H1 (cell line): ENCODE measurements at regions not wholly inside any gene's neighbourhood (a gene's known extent, or its start where the extent isn't known, plus 50 kb on each side); places are given as distances from the start of the nearest gene placed in this dataset.

Source experiments
- CTCF ChIA-PET: fragments of 300-600 bp; sonication (Branson Sonifier 250); formaldehyde crosslinking; loops from one replicate; lab custom pipeline; 2021; ENCODE audit not compliant: partially characterized antibody; lab: Charles Lee
- POLR2A ChIA-PET: fragments of 300-600 bp; sonication (Branson Sonifier 250); formaldehyde crosslinking; loops from one replicate; lab custom pipeline; 2021; ENCODE audit warnings: inconsistent platforms; ENCODE audit not compliant: partially characterized antibody; lab: Charles Lee
- DNase-seq, 2 experiments: peaks; one replicate each; pipeline versions ENCODE4 v3.0.0 to v3.0.0-alpha.2; 2010 to 2022; ENCODE audit warnings: low spot score in 2 of 2, low read depth in 1 of 2, mixed read lengths in 1 of 2
- FAIRE-seq: peaks from 2 replicates; lab custom pipeline; 2011; peaks lifted over from hg19 to GRCh38; lab: Jason Lieb, UNC
- H2AFZ ChIP-seq: 2 replicates; pipeline ENCODE4 v1.8.1; 2012; ENCODE audit warnings: low read length, inconsistent platforms
- H2AK5ac ChIP-seq: 2 replicates; pipeline ENCODE4 v1.6.1; 2013; ENCODE audit warnings: low read depth, low read length
- H2BK120ac ChIP-seq: replicated peaks from 2 replicates; pipeline ENCODE3; 2013; ENCODE audit warnings: low read depth, low read length, inconsistent platforms
- H2BK12ac ChIP-seq: 2 replicates; pipeline ENCODE4 v1.6.1; 2013; ENCODE audit warnings: low read depth, low read length
- H2BK15ac ChIP-seq: 2 replicates; pipeline ENCODE4 v1.6.1; 2013; ENCODE audit warnings: low read length
- H2BK20ac ChIP-seq: 2 replicates; pipeline ENCODE4 v1.6.1; 2013; ENCODE audit warnings: low read length
- H2BK5ac ChIP-seq: 2 replicates; pipeline ENCODE4 v1.6.1; 2013; ENCODE audit warnings: low read depth, low read length
- H3K14ac ChIP-seq: 2 replicates; pipeline ENCODE4 v1.6.1; 2013; ENCODE audit warnings: inconsistent platforms; ENCODE audit not compliant: insufficient read length
- H3K18ac ChIP-seq: 2 replicates; pipeline ENCODE4 v1.6.1; 2013; ENCODE audit warnings: low read length; ENCODE audit errors: extremely low read depth
- H3K23ac ChIP-seq: 2 replicates; pipeline ENCODE4 v1.6.1; 2013; ENCODE audit warnings: inconsistent platforms; ENCODE audit not compliant: insufficient read length
- H3K23me2 ChIP-seq: 2 replicates; pipeline ENCODE4 v1.6.1; 2013; ENCODE audit warnings: low read depth, low read length
- H3K27ac ChIP-seq: 2 replicates; pipeline ENCODE4 v1.6.1; 2011; ENCODE audit warnings: low read depth, low read length, inconsistent platforms
- H3K27me3 ChIP-seq, 4 experiments: replicated peaks in 1 of 4; 1 replicate in 1 of 4; 2 replicates in 3 of 4; pipeline versions ENCODE4 v1.6.1 to v1.8.1; 2011 to 2013; ENCODE audit warnings: low read length in 3 of 4, mild to moderate bottlenecking in 3 of 4, inconsistent platforms in 2 of 4, mixed read lengths in 2 of 4, moderate library complexity in 1 of 4; ENCODE audit not compliant: control insufficient read depth in 3 of 4, insufficient read depth in 3 of 4; ENCODE audit errors: extremely low read depth in 1 of 4
- H3K36me3 ChIP-seq, 4 experiments: 2 replicates each; pipeline versions ENCODE4 v1.6.1 to v1.8.1; 2011 to 2013; ENCODE audit warnings: mild to moderate bottlenecking in 4 of 4, low read length in 3 of 4, moderate library complexity in 2 of 4, control low read depth in 1 of 4, inconsistent platforms in 1 of 4; ENCODE audit not compliant: insufficient read depth in 4 of 4, control insufficient read depth in 2 of 4
- H3K4ac ChIP-seq: replicated peaks from 2 replicates; pipeline ENCODE3; 2013; ENCODE audit warnings: low read length, low read depth, mixed read lengths, inconsistent platforms; ENCODE audit not compliant: insufficient read length
- H3K4me1 ChIP-seq, 4 experiments: replicated peaks in 1 of 4; 1 replicate in 1 of 4; 2 replicates in 3 of 4; pipeline versions ENCODE4 v1.6.1 to v1.8.1; 2011 to 2013; ENCODE audit warnings: low read length in 3 of 4, inconsistent platforms in 2 of 4, mixed read lengths in 1 of 4; ENCODE audit not compliant: insufficient read depth in 4 of 4, control insufficient read depth in 3 of 4
- H3K4me2 ChIP-seq, 2 experiments: 2 replicates each; pipeline versions ENCODE4 v1.6.1 to v1.8.1; 2011 to 2013; ENCODE audit warnings: low read depth in 2 of 2, low read length in 2 of 2, control low read depth in 1 of 2, inconsistent platforms in 1 of 2, mild to moderate bottlenecking in 1 of 2; ENCODE audit not compliant: insufficient read depth in 1 of 2
- H3K4me3 ChIP-seq, 4 experiments: fragments of 200-600, 300-600 bp in 1 of 4; sonication (generic), shearing (Covaris generic), sonication (Bioruptor Twin) in 1 of 4; 2 replicates each; pipeline versions ENCODE4 v1.5.1 to v1.8.1; 2011 to 2016; ENCODE audit warnings: low read length in 4 of 4, low read depth in 3 of 4, control low read depth in 2 of 4, inconsistent platforms in 2 of 4, mild to moderate bottlenecking in 2 of 4, mixed read lengths in 1 of 4, moderate library complexity in 1 of 4; ENCODE audit not compliant: insufficient read depth in 2 of 4; ENCODE audit errors: extremely low read depth in 1 of 4
- H3K56ac ChIP-seq: replicated peaks from 2 replicates; pipeline ENCODE3; 2013; ENCODE audit warnings: low read depth, mild to moderate bottlenecking, mixed read lengths, low read length, inconsistent platforms; ENCODE audit not compliant: insufficient read length
- H3K79me1 ChIP-seq: 2 replicates; pipeline ENCODE4 v1.6.1; 2013; ENCODE audit warnings: low read depth, low read length, control low read depth
- H3K79me2 ChIP-seq, 2 experiments: 2 replicates each; pipeline versions ENCODE4 v1.6.1 to v1.8.1; 2012 to 2013; ENCODE audit warnings: low read length in 2 of 2, mild to moderate bottlenecking in 2 of 2, inconsistent platforms in 1 of 2; ENCODE audit not compliant: insufficient read depth in 2 of 2, control insufficient read depth in 1 of 2
- H3K9ac ChIP-seq, 4 experiments: replicated peaks in 1 of 4; 1 replicate in 1 of 4; 2 replicates in 3 of 4; pipeline versions ENCODE4 v1.6.1 to v1.8.1; 2011 to 2013; ENCODE audit warnings: low read depth in 3 of 4, low read length in 3 of 4, control low read depth in 2 of 4, mild to moderate bottlenecking in 2 of 4, moderate library complexity in 2 of 4, inconsistent platforms in 1 of 4; ENCODE audit errors: extremely low read depth in 1 of 4
- H3K9me3 ChIP-seq, 2 experiments: 2 replicates each; pipeline versions ENCODE4 v1.6.1 to v1.8.1; 2012 to 2013; ENCODE audit warnings: mild to moderate bottlenecking in 2 of 2, moderate library complexity in 2 of 2, control low read depth in 1 of 2, inconsistent platforms in 1 of 2, low read depth in 1 of 2, low read length in 1 of 2, mixed read lengths in 1 of 2; ENCODE audit not compliant: insufficient read depth in 2 of 2
- H4K20me1 ChIP-seq, 2 experiments: replicated peaks in 1 of 2; 2 replicates each; pipeline versions ENCODE3 to v1.8.1; 2011 to 2013; ENCODE audit warnings: inconsistent platforms in 2 of 2, low read length in 2 of 2, mild to moderate bottlenecking in 1 of 2; ENCODE audit not compliant: insufficient read depth in 2 of 2, control insufficient read depth in 1 of 2
- H4K5ac ChIP-seq: 2 replicates; pipeline ENCODE4 v1.6.1; 2013; ENCODE audit warnings: low read length, low read depth, mixed read lengths, inconsistent platforms; ENCODE audit not compliant: insufficient read length
- H4K8ac ChIP-seq: 2 replicates; pipeline ENCODE4 v1.8.0; 2013; ENCODE audit warnings: mild to moderate bottlenecking, moderate library complexity, low read length, inconsistent platforms; ENCODE audit not compliant: insufficient read depth; ENCODE audit errors: extremely low read depth
- H4K91ac ChIP-seq: replicated peaks from 2 replicates; pipeline ENCODE3; 2013; ENCODE audit warnings: low read length, mixed read lengths, inconsistent platforms; ENCODE audit not compliant: insufficient read length
- ASH2L ChIP-seq: fragments of 200-600, 300-600 bp; sonication (generic); IDR thresholded peaks from one replicate; pipeline ENCODE4 v1.7.1; 2017; ENCODE audit warnings: low read length
- BRCA1 ChIP-seq: IDR thresholded peaks from 2 replicates; pipeline ENCODE4 v1.6.1; 2012; ENCODE audit warnings: low read depth, low read length, improper control_type of control experiment
- CEBPB ChIP-seq: IDR thresholded peaks from 2 replicates; pipeline ENCODE4 v1.6.1; 2012; ENCODE audit warnings: low read depth, low read length
- CREB1 ChIP-seq: IDR thresholded peaks from 2 replicates; pipeline ENCODE4 v1.6.1; 2012; ENCODE audit warnings: inconsistent platforms
- EGR1 ChIP-seq: IDR thresholded peaks from 2 replicates; pipeline ENCODE4 v1.6.1; 2011; ENCODE audit warnings: low read depth, low read length, borderline replicate concordance
- NANOG ChIP-seq: IDR thresholded peaks from 2 replicates; pipeline ENCODE4 v1.6.1; 2011; ENCODE audit warnings: low read length, low read depth, mild to moderate bottlenecking, inconsistent platforms; ENCODE audit not compliant: insufficient read depth, poor library complexity, severe bottlenecking
- NRF1 ChIP-seq: IDR thresholded peaks from 2 replicates; pipeline ENCODE4 v1.6.1; 2011; ENCODE audit warnings: mild to moderate bottlenecking, low read depth, low read length, improper control_type of control experiment
- POLR2A ChIP-seq, 2 experiments: IDR thresholded peaks; 1 replicate in 1 of 2; 2 replicates in 1 of 2; pipeline ENCODE4 v1.6.1; 2011; ENCODE audit warnings: low read depth in 2 of 2, low read length in 2 of 2, mild to moderate bottlenecking in 2 of 2; ENCODE audit errors: control extremely low read depth in 1 of 2
- POLR2AphosphoS5 ChIP-seq: IDR thresholded peaks from 2 replicates; pipeline ENCODE4 v1.6.1; 2011; ENCODE audit warnings: low read depth, low read length
- POU5F1 ChIP-seq: IDR thresholded peaks from 2 replicates; pipeline ENCODE4 v1.6.1; 2011; ENCODE audit warnings: low read depth, mild to moderate bottlenecking, low read length, moderate library complexity
- TBP ChIP-seq: IDR thresholded peaks from 2 replicates; pipeline ENCODE4 v1.6.1; 2011; ENCODE audit warnings: low read depth, low read length, improper control_type of control experiment
- ZNF274 ChIP-seq: IDR thresholded peaks from 2 replicates; pipeline ENCODE4 v1.7.0; 2012; ENCODE audit warnings: low read length, borderline replicate concordance; ENCODE audit errors: extremely low read depth
- WGBS, 2 experiments: shearing (Covaris generic) in 1 of 2; methylation state at CpG; one replicate each; pipeline versions ENCODE4 v1.1.6 to v1.1.7; 2013 to 2015; ENCODE audit warnings: low lambda C conversion rate in 2 of 2, mixed read lengths in 2 of 2, inconsistent platforms in 1 of 2, low coverage in 1 of 2, missing lambda C conversion rate in 1 of 2; ENCODE audit not compliant: insufficient replicate concordance in 2 of 2, insufficient coverage in 1 of 2, insufficient read length in 1 of 2; ENCODE audit errors: extremely low coverage in 1 of 2, missing lambda C conversion rate in 1 of 2; 5-methylcytosine and 5-hydroxymethylcytosine counted together
- TF ChIP-seq, protein P1 (sequence below), 3 experiments: IDR thresholded peaks; 1 replicate in 2 of 3; 2 replicates in 1 of 3; pipeline versions ENCODE4 v1.5.1 to v1.6.1; 2011; ENCODE audit warnings: low read length in 3 of 3, mild to moderate bottlenecking in 3 of 3, inconsistent platforms in 2 of 3, low read depth in 1 of 3, moderate library complexity in 1 of 3; ENCODE audit not compliant: insufficient read depth in 1 of 3; ENCODE audit errors: control extremely low read depth in 1 of 3
- TF ChIP-seq, protein P2 (sequence below): IDR thresholded peaks from 2 replicates; pipeline ENCODE4 v1.6.1; 2012; ENCODE audit warnings: inconsistent platforms

GRCh38 chr19:28334419-28334818, 878.5 kb downstream of the UQCRFS1 start:
- Histone ChIP-seq H3K4me3 (no peak overlapping the region), H3K9me3 (peaks cover 3 to 7% of the 10 kb centered on the region in 2 experiments; a peak in 2 of 4 replicates), H2BK12ac (no peak overlapping the region), H3K14ac (no peak overlapping the region), H3K4ac (no peak overlapping the region), H2BK5ac (no peak overlapping the region), H3K4me2 (no peak overlapping the region), H2BK20ac (no peak overlapping the region), H3K36me3 (no peaks in the 10 kb centered on the region), H3K56ac (no peak overlapping the region), H3K23me2 (no peaks in the 10 kb centered on the region), H4K8ac (no peak overlapping the region), H3K18ac (no peak overlapping the region), H3K4me1 (no peaks in the 10 kb centered on the region), H4K20me1 (no peaks in the 10 kb centered on the region), H2AK5ac (no peak overlapping the region), H3K79me1 (no peaks in the 10 kb centered on the region), H3K9ac (no peak overlapping the region), H2BK15ac (no peak overlapping the region), H3K27ac (no peak overlapping the region), H3K79me2 (no peaks in the 10 kb centered on the region), H3K23ac (no peak overlapping the region), H3K27me3 (no peaks in the 10 kb centered on the region), H4K5ac (no peak overlapping the region), H2BK120ac (no peak overlapping the region), H4K91ac (no peak overlapping the region), H2AFZ (no peak overlapping the region)
- DNase-seq (no peak), FAIRE-seq (no peak)
- POLR2A ChIA-PET: no interaction called here
- 87% methylated on average over 4 of the region's 4 CpGs; no CpG with 5 or more reads in 1 of the 2 experiments for WGBS, 2 experiments
- CTCF ChIA-PET: interaction anchor here (0.7 to 2.4 kb wide), 7 partner anchors 10 to 545 kb away, joined by 3 to 19 read pairs (median 3); no protein-coding TSS in a partner anchor
- TF ChIP-seq CREB1: no peak
- no peak for TF ChIP-seq BRCA1
- no peak for TF ChIP-seq TBP
- TF ChIP-seq ZNF274: no peak
- TF ChIP-seq CEBPB: no peak
- no peak for TF ChIP-seq EGR1
- TF ChIP-seq NANOG: no peak
- TF ChIP-seq, protein P1, sequence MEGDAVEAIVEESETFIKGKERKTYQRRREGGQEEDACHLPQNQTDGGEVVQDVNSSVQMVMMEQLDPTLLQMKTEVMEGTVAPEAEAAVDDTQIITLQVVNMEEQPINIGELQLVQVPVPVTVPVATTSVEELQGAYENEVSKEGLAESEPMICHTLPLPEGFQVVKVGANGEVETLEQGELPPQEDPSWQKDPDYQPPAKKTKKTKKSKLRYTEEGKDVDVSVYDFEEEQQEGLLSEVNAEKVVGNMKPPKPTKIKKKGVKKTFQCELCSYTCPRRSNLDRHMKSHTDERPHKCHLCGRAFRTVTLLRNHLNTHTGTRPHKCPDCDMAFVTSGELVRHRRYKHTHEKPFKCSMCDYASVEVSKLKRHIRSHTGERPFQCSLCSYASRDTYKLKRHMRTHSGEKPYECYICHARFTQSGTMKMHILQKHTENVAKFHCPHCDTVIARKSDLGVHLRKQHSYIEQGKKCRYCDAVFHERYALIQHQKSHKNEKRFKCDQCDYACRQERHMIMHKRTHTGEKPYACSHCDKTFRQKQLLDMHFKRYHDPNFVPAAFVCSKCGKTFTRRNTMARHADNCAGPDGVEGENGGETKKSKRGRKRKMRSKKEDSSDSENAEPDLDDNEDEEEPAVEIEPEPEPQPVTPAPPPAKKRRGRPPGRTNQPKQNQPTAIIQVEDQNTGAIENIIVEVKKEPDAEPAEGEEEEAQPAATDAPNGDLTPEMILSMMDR (IDR thresholded peaks at IDR 0.05; ENCODE audit: control extremely low read depth in 1 of 3, insufficient read depth in 1 of 3, low read depth in 1 of 3, low read length in 3 of 3): no peak
- no peak for TF ChIP-seq POLR2AphosphoS5
- TF ChIP-seq, protein P2, sequence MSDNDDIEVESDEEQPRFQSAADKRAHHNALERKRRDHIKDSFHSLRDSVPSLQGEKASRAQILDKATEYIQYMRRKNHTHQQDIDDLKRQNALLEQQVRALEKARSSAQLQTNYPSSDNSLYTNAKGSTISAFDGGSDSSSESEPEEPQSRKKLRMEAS: no peak
- no peak for TF ChIP-seq POLR2A (IDR thresholded peaks at IDR 0.05; ENCODE audit: control extremely low read depth in 1 of 2, low read depth in 2 of 2, low read length in 2 of 2)
- TF ChIP-seq POU5F1: no peak
- TF ChIP-seq NRF1: no peak
- TF ChIP-seq ASH2L: no peak
